ENCODE measurements at regions not wholly inside any gene's neighbourhood (a gene's known extent, or its start where the extent isn't known, plus 50 kb on each side); places are given as distances from the start of the nearest gene placed in this dataset.
"Not testable (repeated sequence)": the region's sequence is repeated elsewhere in the genome, so short reads cannot be mapped to it uniquely, and the experiment has no call there.

DNA sequence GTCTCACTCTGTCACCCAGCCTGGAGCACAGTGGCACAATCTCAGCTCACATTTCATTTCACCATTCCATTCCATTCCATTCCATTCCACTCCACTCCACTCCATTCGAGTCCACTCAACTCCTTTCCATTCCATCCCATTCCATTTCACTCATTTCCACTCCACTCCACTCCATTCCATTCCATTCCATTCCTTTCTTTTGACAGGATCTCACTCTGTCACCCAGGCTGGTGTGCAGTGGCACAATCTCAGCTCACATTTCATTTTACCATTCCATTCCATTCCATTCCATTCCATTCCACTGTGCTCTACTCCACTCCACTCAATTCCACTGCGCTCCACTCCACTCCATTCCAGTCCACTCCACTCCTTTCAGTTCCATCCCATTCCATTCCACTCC lies 639.6 kb downstream of the TP53TG3F start:
- not testable (repeated sequence) for H3K9me3 ChIP-seq (ENCODE audit: low read depth, low read length); H3K4me3 ChIP-seq; H3K36me3 ChIP-seq (ENCODE audit: insufficient read depth, low read length); H3K9ac ChIP-seq (ENCODE audit: insufficient read length); DNase-seq (ENCODE audit: low read depth, low spot score); H3K27ac ChIP-seq
